Gastroesophageal sphincter (tissue), 4 donors: ENCODE measurements at regions not wholly inside any gene's neighbourhood (a gene's known extent, or its start where the extent isn't known, plus 50 kb on each side); places are given as distances from the start of the nearest gene placed in this dataset.

Experiments used
- ATAC-seq: fragments of 150-250 bp; one replicate; pipeline ENCODE4 v1.9.1; 2016; ENCODE audit warnings: mild to moderate bottlenecking, moderate library complexity
- H3K27ac ChIP-seq, 4 donors: fragments of 200-600 bp; sonication (generic) in 3 of 4; 1 replicate in 3 of 4; 2 replicates in 1 of 4; pipeline ENCODE4 v1.5.1; 2016 to 2019
- H3K27me3 ChIP-seq: fragments of 200-600 bp; sonication (generic); one replicate; pipeline ENCODE4 v1.5.1; 2019
- H3K36me3 ChIP-seq, 2 donors: fragments of 200-600 bp; sonication (generic); one replicate each; pipeline ENCODE4 v1.5.1; 2019; ENCODE audit warnings: control low read depth in 1 of 2
- H3K4me1 ChIP-seq, 3 donors: fragments of 200-600 bp; sonication (generic); 1 replicate in 2 of 3; 2 replicates in 1 of 3; pipeline ENCODE4 v1.5.1; 2016 to 2019; ENCODE audit warnings: control low read depth in 2 of 3
- H3K4me3 ChIP-seq, 2 donors: fragments of 200-600 bp; sonication (generic); one replicate each; pipeline ENCODE4 v1.5.1; 2019; ENCODE audit warnings: mild to moderate bottlenecking in 1 of 2, moderate library complexity in 1 of 2
- H3K9me3 ChIP-seq, 3 donors: fragments of 200-600 bp; sonication (generic); one replicate each; pipeline ENCODE4 v1.5.1; 2017 to 2019; ENCODE audit warnings: control low read depth in 2 of 3
- EP300 ChIP-seq: sonication (generic); formaldehyde crosslinking; IDR thresholded peaks from one replicate; pipeline ENCODE4 v1.6.1; 2017; ENCODE audit warnings: antibody characterized with exemption, mild to moderate bottlenecking
- POLR2A ChIP-seq, 2 donors: fragments of 450-650 bp; IDR thresholded peaks; one replicate each; pipeline ENCODE4 v1.6.1; 2017; ENCODE audit warnings: antibody characterized with exemption in 2 of 2, mild to moderate bottlenecking in 2 of 2, moderate library complexity in 1 of 2
- POLR2AphosphoS5 ChIP-seq: sonication (generic); formaldehyde crosslinking; IDR thresholded peaks from one replicate; pipeline ENCODE4 v1.6.1; 2017; ENCODE audit warnings: antibody characterized with exemption
- WGBS, 2 donors: methylation state at CpG; one replicate each; pipeline ENCODE4 v1.1.5; 2018; ENCODE audit warnings: low coverage in 1 of 2; 5-methylcytosine and 5-hydroxymethylcytosine counted together
- TF ChIP-seq, protein P1 (sequence below), 4 experiments: fragments of 200-600 bp in 2 of 4; fragments of 450-650 bp in 2 of 4; sonication (generic) in 1 of 4; IDR thresholded peaks; one replicate each; pipeline ENCODE4 v1.5.1; 2017 to 2019; ENCODE audit warnings: antibody characterized with exemption in 4 of 4, mild to moderate bottlenecking in 2 of 4, moderate library complexity in 2 of 4

DNA sequence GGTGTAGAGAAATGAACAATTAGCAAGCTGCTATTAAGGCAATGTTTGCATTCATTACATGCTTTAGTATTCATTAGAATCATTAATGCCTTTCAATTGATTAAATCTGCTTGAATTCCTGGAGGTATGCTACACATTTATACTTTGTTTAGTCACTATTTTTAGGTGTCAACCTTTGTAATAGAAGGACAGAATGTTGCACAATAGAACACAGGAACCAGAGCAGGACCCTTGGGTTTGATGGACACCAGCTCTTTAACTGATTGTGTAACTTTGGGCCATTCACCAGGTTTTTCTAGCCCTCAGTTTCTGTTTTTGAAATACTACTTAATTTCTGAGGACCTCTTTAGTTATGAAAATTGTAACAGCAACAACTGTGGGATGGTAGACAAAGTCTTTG, 317.6 kb upstream of the UMPS start:
- Histone ChIP-seq H3K27me3 (no peaks in the 10 kb centered on the region), H3K4me1 (no peaks in the 10 kb centered on the region), H3K9me3 (no peaks in the 10 kb centered on the region), H3K36me3 (peaks cover 0 to 31% of the 10 kb centered on the region in 2 donors), H3K27ac (no peak overlapping the region), H3K4me3 (no peak overlapping the region)
- TF ChIP-seq, protein P1, sequence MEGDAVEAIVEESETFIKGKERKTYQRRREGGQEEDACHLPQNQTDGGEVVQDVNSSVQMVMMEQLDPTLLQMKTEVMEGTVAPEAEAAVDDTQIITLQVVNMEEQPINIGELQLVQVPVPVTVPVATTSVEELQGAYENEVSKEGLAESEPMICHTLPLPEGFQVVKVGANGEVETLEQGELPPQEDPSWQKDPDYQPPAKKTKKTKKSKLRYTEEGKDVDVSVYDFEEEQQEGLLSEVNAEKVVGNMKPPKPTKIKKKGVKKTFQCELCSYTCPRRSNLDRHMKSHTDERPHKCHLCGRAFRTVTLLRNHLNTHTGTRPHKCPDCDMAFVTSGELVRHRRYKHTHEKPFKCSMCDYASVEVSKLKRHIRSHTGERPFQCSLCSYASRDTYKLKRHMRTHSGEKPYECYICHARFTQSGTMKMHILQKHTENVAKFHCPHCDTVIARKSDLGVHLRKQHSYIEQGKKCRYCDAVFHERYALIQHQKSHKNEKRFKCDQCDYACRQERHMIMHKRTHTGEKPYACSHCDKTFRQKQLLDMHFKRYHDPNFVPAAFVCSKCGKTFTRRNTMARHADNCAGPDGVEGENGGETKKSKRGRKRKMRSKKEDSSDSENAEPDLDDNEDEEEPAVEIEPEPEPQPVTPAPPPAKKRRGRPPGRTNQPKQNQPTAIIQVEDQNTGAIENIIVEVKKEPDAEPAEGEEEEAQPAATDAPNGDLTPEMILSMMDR (IDR thresholded peaks at IDR 0.05): no peak
- TF ChIP-seq EP300 (no peak), POLR2A (IDR thresholded peaks at IDR 0.05) (no peak), POLR2AphosphoS5 (no peak)
- no peak for ATAC-seq

DNA sequence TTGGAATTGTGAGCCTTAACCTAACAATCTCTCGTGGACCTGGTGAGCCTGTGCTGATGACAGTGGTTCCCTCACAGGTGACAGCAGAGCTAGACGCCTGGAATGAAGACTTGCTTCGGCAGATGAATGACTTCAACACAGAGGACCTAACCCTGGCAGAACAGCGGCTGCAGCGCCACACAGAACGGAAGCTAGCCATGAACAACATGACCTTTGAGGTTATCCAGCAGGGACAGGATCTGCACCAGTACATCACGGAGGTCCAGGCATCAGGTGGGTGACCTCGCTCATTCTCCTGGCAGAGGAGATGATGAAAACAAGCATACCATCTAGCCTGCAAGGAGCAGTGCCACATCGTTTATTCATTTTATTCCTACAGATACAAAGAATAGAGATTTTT, 316.9 kb upstream of the UMPS start:
- Histone ChIP-seq H3K9me3 (no peaks in the 10 kb centered on the region), H3K4me3 (no peak overlapping the region), H3K27me3 (no peaks in the 10 kb centered on the region), H3K36me3 (peaks cover 0 to 31% of the 10 kb centered on the region in 2 donors), H3K4me1 (no peaks in the 10 kb centered on the region), H3K27ac (no peak overlapping the region)
- TF ChIP-seq POLR2A (IDR thresholded peaks at IDR 0.05): no peak
- no peak for TF ChIP-seq POLR2AphosphoS5
- TF ChIP-seq, protein P1 (IDR thresholded peaks at IDR 0.05): no peak
- no peak for TF ChIP-seq EP300
- ATAC-seq: no peak
- 93 to 97% methylated on average over 8 of the region's 9 CpGs for WGBS, 2 donors

DNA sequence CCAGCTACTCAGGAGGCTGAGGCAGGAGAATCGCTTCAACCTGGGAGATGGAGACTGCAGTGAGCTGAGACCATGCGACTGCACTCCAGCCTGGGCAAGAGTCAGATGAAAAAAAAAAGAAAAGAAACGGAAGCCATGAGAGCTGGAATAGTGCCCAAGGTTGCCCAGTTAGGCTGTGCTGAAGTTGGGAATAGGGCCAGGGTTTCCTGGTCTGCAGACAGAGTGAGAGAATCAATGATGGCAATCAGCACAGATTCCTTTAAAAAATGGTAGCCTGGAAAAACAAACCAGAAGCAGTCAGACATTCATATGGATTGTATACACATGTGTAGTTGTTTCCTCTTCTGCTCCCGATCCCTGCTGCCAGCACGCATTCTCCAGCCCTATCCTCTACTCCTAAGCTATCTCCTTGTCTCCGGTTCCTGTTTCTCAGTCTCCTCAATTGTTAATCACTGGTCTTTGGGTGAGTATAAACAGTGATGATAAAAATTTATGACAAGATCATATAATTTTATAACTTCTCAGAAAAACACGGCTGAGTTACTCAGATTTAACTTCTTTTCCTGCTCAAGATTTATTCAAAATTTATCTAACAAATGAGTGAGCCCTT, 316.2 kb upstream of the UMPS start:
- H3K27ac ChIP-seq: no peak overlapping the region
- H3K36me3 ChIP-seq: peaks cover 0 to 31% of the 10 kb centered on the region in 2 donors
- no peak for ATAC-seq
- TF ChIP-seq, protein P1 (IDR thresholded peaks at IDR 0.05): no peak
- TF ChIP-seq POLR2A (IDR thresholded peaks at IDR 0.05): no peak
- TF ChIP-seq EP300: no peak
- no peak for TF ChIP-seq POLR2AphosphoS5
- no peaks in the 10 kb centered on the region for H3K4me1 ChIP-seq
- no peak overlapping the region for H3K4me3 ChIP-seq
- WGBS, 2 donors: 73 to 77% methylated on average over 5 to 7 of the region's 7 CpGs
- no peaks in the 10 kb centered on the region for H3K9me3 ChIP-seq
- H3K27me3 ChIP-seq: no peaks in the 10 kb centered on the region

DNA sequence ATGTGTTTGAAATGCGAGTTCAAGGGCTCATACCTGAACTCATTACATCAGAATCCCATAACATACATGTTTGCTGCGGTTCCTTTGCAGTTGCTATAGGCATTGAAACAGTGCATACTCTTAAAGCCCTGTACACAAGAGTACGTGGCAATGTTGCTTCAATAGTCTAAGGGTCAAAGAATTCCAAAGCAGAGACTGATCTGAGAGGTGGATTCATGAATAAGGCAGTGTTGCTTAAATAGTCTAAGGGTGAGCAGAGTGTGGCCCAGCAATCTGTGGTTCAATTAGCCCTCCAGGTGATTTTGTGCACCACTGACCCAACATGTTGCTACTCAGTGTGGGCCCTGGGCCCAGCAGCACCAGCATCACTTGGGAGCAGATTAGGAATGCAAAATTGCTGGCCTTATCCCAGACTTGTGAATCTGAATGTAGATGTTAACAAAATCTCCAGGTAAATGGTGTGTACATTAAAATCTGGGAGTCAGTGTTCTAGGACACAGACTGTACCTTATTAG, 314.7 kb upstream of the UMPS start:
- ATAC-seq: no peak
- H3K4me3 ChIP-seq: no peak overlapping the region
- no peaks in the 10 kb centered on the region for H3K27me3 ChIP-seq
- TF ChIP-seq POLR2A (IDR thresholded peaks at IDR 0.05) (no peak), EP300 (no peak), POLR2AphosphoS5 (no peak)
- TF ChIP-seq, protein P1 (IDR thresholded peaks at IDR 0.05): no peak
- no peaks in the 10 kb centered on the region for H3K9me3 ChIP-seq
- H3K36me3 ChIP-seq: peaks cover 0 to 31% of the 10 kb centered on the region in 2 donors
- peaks cover 0 to 6% (median 0%) of the 10 kb centered on the region in 3 donors for H3K4me1 ChIP-seq
- no peak overlapping the region for H3K27ac ChIP-seq
- WGBS, 2 donors: 60 to 100% methylated on average over 1 to 3 of the region's 3 CpGs

DNA sequence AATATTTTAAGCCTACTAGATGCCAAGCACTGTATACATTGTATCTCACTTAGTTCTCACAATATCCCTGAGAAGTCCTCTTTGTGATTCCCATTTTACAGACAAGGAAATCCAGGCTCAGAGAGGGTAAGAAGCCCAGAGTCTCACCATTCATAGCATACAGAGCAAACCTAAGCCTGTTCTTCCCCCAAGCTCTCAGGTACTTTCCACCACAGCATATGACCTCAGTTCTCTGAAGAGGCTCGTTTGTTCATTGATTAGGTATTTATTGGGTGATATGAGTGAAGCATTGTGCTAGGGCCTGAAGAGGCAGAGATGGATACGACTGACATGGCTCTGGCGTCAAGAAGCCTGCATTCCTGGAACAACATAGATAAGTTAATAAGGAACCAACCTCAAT, 310.9 kb upstream of the UMPS start:
- Histone ChIP-seq H3K36me3 (peaks cover 0 to 36% of the 10 kb centered on the region in 2 donors), H3K27ac (no peak overlapping the region), H3K9me3 (no peaks in the 10 kb centered on the region), H3K4me3 (no peak overlapping the region), H3K4me1 (peaks cover 0 to 19% (median 3%) of the 10 kb centered on the region in 3 donors), H3K27me3 (no peaks in the 10 kb centered on the region)
- TF ChIP-seq POLR2A (IDR thresholded peaks at IDR 0.05) (no peak), POLR2AphosphoS5 (no peak), EP300 (no peak)
- TF ChIP-seq, protein P1 (IDR thresholded peaks at IDR 0.05): no peak
- no peak for ATAC-seq
- WGBS, 2 donors: 69 to 81% methylated on average over 2 to 3 of the region's 3 CpGs
